GM15510 (cell line): ENCODE measurements at regions not wholly inside any gene's neighbourhood (a gene's known extent, or its start where the extent isn't known, plus 50 kb on each side); places are given as distances from the start of the nearest gene placed in this dataset.

Source experiments
- POLR2A ChIP-seq: IDR thresholded peaks from 3 replicates; pipeline ENCODE4 v1.6.1; 2011; ENCODE audit warnings: borderline replicate concordance; ENCODE audit not compliant: insufficient read length; ENCODE audit errors: extremely low read depth

DNA sequence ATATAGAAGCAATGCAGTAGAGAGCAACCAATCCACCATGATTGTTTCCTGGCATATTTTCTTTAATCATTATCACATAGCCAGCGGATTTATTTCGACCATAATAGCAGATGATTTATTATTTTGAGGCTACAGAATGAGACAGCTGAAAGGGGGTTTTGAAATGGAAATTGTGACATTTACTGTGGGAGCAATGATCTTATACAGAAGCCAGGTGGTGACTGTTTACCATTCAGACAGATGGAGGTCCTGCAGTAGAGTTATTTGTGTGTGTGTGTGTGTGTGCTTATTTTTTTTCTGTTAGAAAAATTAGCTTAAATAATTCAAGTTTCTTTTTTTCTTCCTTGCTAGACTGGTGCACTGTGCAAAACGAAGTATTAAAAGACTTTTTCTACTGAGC is 1784.5 kb downstream of the MRPL39 start:
- TF ChIP-seq POLR2A, result no peak

DNA sequence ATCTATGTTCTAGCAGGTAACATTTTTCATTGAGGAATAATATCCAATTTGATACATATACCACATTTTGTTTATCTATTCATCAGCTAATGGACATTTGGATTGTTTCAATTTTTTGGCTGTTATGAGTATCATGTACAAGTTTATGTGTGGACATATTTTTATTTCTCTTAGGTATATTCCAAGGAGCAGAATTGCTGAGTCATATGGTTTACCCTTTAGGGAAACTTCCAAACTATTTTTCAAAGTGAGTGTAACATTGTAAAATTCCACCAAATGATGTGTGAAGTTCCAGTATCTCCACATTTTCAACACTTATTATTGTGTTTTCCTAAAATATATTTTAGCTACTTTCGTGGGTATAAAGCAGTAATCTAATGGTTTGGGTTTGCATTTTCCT is 1789.9 kb downstream of the MRPL39 start:
- no peak for TF ChIP-seq POLR2A

DNA sequence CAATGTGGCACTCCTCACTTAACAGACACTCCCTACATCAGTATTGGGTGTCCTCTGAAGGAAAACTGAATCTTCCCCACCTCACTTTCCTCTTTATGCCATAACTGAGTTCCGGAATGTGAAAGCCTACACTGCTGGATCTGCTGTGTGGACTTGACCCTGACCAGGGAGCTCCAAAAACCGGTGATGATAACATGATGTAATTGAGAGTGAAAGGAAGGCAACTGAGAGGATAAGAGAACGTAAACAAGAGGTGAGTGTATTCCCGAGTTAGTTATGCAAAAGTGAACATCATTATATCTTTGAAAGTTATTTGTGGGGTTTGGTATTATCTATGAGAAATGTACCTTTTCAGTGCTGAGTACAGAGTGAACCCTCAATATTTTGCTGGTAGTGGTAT is 1794.8 kb downstream of the MRPL39 start:
- no peak for TF ChIP-seq POLR2A

DNA sequence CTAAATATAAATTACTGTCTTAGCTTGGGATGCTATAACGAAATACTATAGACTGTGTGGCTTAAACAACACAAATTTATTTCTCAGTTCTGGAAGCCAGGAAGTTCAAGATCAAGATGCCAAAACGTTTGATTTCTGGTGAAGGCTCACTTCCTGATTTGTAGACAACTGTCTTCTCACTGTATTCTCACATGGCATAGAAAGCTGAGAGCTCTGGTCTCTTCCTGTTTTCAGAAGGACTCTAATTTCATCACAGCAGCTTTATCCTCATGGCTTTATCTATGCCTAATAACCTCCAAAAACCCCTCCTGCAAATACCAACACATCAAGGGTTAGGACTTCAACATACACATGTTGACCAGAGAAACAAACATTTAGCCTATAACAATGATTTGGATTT is 1795.5 kb downstream of the MRPL39 start:
- TF ChIP-seq POLR2A, result no peak

DNA sequence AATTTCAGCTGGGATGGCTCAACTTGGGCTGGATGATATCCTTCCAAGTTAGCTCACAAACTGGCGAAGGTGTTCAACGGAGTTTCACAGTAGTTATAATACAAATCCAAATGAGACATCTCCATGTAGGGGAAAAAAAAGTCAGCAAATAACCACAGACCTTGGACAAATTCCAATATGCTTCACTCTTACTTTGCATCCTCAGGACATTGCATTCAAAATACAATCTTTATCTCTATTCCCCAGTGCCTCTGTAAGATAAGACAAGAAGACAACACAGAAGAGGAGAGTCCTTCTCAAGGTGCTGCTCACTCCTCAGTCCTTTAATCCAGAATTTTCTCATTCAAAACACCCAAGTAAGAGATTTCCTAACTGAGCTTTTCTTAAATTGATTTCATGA is 1797.7 kb downstream of the MRPL39 start:
- TF ChIP-seq POLR2A, result no peak

DNA sequence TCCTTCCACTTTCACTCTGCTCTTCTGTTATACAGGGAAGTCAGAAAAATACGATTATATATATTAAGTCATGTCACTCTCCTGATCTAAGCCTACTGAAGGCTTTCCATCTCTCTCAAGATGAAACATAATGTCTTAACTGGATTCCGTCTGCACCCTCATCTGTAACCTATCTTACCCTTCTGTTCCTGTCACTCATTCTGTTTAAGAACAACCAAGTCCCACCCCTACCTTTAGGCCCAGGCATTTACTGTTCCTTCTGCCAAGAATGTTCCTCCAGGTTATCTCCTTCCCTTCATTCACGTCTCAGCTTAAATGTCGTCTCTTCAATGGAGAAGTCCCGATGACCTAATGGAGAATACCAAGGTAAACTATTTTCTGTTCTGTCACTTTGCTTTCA is 1802.4 kb downstream of the MRPL39 start:
- no peak for TF ChIP-seq POLR2A

DNA sequence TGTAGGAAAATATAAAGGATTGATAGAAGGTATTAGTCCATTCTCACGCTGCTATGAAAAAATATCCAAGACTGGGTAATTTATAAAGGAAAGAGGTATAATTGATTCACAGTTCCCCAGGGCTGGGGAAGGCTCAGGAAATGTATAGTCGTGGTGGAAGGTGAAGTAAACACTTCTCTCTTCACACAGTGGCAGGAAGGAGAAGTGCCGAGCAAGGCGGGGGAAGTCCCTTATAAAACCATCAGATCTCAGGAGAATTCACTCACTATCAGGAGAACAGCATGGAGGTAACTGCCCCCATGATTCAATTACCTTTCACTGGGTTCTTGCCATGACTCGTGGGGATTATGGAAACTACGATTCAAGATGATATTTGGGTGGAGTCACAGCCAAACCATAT is 1806.0 kb downstream of the MRPL39 start:
- TF ChIP-seq POLR2A, result no peak

DNA sequence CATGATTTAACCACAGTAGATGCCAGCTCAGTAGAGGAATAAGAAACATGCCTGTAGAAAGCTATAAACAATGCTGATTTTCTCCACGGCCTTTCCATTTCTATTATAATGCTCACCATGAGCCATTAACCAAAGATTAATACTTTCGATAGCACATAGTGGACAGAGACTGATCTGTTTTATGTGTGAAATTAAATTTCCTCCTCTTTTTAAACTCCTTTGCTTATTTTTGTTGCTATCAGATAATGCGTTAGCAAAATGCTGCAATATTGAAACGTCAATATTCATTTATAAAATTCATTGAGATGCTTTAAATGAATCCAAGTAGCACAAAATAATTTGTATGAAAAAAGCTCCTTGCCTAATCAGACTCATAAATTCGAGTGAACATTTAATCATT is 1807.9 kb downstream of the MRPL39 start:
- TF ChIP-seq POLR2A, result no peak

DNA sequence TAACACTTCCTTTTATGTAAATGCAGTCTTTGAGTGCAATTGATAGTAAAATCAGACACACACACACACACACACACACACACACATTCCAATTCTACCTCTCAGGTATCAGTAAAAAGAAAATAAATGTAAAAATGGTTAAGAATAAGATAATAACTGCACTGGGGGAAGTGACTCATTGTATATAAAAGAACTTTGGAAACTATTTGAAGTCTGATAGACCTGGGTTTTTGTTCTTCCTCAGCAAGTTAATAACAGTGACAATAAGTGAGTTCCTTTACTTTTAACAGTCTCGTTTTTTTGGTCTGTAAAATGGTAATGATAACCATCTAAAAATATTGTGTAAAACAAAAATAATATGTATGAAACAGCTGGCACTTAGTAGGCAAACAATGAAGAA is 1815.0 kb downstream of the MRPL39 start:
- no peak for TF ChIP-seq POLR2A

DNA sequence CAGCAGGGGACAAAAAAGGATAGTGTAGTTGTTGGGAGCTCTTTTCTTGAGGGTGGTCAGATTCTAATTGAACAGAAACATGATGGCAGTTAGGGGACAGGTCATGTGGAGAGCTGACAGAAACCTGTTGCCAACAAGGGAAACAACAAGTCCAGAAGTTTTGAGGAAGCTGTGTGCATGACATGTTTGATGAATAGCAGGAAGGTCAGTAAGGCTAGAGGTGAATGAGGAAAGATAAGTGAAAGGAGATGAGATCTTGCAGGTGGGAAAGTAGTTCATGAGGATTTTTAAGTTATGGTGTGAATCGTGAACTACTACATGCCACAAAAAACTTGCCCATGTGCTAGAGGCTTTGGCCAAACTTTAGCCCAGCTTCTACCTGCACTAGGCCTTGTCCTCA is 1817.4 kb downstream of the MRPL39 start:
- no peak for TF ChIP-seq POLR2A

DNA sequence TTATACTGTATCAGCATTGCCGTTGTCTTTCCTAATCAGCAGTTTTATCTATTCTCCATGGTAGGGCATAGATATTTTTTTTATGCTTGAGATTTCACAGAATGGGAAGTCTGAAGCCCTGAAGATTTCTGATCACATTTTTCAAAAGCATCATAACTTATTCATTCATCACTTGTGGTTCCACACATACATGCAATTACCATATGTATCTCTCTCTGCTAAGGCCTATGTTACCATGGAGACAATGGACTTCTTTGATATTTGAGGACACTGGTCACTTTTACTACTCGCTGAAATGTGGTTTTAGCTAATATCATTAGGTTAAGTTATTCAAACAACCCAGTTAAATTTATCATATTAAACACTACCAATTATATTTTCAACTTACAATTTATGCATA is 1827.0 kb downstream of the MRPL39 start:
- no peak for TF ChIP-seq POLR2A

DNA sequence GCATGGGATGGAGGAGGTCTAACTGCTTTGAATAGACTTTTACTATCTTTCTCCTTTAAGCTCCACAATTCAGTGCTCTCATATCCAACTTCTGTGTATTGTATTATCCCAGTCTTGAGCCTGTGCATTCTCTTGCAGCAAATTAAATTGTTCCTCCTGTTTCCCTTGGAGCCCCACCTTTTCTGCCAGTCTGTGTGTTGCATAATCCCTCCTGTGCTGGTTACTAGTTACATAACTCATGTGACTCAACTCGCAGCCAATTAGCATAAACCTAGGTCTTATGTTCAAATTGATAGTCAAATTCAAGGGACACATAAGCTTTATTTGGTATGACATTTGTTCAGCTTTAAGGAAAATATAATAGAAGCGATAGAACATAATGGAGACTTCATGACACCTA is 1863.5 kb downstream of the MRPL39 start:
- no peak for TF ChIP-seq POLR2A

DNA sequence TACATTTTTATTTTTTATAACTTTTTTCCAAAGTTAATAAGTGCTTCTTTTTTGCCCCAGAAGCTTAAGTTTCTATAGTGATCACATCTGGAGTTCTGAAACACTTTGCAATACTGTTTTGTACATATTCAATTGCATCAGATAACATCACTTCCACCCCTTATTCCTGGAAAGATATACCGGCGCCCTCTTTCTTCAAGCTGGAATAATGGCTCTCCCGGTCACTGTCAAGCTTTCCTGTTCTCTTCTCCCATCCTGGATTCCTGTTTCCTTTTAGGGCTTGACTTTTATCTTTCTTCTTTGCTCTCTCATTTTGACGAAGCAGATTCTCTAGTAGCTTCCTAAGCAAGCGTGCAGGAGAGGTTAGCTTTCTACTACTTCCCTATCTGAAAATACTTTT is 1866.8 kb downstream of the MRPL39 start:
- no peak for TF ChIP-seq POLR2A

DNA sequence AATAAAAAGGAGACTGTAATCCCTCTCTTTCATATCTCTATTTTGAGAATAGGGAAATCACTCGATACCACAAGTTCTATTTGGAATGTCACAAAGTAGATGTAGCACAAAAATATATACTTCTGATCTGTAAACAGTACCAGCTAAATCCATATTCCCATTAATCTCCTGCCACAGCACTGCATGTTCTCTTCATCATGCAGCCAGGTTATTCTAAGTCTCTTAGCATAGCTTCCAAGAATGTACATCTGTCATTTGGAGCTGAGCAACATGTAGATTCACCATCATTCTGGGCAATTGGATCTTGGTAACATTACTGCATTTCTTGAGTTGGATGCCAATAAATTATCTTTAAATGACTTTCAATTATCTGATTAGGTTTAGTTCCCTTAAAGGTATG is 1874.5 kb downstream of the MRPL39 start:
- TF ChIP-seq POLR2A, result no peak

DNA sequence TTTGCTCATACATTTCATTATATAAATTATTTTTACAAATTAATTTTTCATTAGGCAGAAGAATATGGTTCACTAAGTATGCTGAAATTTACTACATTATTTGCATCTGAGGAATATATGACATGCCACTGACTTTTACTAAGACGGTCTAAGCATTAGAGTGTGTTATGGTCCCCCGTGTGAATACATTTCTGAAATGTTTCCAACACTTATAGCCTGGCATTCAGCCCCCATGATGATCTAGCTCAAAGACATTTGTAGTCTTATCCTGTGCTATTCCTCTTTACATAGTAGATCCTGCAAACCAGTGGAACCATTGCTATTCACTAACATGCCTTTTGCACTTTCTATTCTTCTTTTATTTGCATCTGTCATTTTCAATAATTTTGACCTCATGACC is 1878.0 kb downstream of the MRPL39 start:
- no peak for TF ChIP-seq POLR2A

DNA sequence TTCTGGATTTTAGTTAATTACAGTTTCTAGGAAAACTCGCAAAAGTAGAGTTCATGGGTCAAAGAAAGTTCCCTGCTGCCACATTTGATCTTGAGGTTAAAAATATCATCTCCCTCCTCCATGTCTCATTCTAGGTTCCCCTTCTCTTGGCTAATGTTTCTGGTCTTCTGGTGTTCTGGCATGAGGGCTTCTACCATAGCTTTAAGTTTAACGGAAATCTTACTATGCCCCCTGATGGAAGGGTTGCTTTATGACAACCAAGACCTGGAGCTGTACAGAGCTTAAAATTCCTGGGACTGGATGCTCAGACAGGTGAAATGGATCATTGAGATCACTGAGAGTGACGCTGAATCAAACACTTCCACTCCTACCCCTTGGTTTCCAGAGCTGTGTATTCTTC is 1881.7 kb downstream of the MRPL39 start:
- no peak for TF ChIP-seq POLR2A

DNA sequence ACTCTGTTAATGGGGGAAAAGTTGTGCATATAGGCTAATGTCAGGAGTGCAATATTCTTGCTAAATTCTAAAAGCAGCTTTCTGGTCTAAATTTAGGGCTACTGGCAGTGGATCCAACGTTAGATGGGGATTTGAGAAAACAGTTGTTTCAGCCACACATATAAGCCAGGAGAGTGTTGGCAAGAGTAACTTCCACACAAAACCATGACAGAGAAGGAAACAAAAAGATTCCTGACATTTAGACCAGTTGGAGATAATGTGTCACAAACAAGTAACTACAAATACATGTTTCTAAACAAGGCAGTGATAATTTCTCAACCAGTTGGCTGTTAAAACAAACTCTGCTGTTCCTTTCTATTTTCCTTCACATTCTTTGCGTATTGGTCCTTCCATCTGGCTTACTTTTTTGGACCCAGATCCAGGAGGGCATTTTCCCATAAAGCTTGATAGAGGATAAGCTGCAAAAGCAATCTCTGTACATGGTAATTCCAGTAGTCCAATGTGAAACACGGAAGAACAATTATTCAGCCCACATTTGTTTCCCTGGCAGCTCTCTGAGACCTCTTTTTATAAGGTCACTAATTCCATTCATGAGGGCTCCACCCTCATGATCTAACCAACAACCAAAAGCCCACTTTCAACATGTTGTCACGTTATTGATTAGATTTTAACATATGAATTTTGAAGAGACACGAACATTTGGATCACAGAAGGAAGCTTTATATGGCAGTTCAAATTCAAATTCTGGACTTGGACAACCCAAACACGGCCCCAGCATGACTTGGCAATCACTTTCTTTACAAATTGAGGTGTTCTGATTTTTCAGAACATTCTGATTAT is 1888.6 kb downstream of the MRPL39 start:
- no peak for TF ChIP-seq POLR2A

DNA sequence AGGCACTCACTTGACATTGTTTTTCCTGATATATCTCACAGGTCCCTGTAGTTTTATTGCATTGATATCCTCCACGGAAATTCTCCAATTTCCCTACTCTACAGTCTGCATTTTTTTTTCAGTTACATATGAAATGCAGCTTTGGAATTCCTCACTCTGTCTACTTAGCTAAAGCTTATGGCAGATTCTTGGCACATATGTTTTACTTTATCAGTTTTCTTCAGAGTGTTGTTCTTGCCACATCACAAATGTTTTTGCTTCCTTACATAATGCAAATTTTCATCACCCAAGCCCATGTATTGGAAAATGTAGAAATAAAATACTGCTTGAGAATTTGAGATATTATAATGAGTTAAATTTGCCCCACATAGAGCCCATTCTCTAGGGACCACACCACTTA is 1895.1 kb downstream of the MRPL39 start:
- TF ChIP-seq POLR2A, result no peak

DNA sequence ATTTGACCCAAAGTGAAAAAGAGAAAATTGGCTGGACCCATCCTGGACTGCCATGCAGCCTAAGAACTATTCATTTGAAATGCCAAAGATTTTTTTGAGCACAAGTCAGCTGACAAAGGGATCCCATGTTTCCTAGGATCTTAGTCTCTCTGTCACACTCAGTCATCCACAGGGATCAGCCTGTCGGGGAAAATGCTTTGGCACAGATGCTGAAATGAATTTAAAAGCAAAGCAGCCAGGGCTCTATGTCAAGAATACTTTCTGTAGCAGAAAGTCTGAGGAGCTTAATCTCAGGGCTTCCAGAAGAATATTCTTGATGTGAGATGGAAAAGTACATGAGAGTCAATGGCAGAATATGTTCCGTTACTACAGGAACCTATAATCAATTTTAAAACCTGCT is 1900.8 kb downstream of the MRPL39 start:
- no peak for TF ChIP-seq POLR2A
